Astrocyte of the hippocampus (primary cell): ENCODE measurements at regions not wholly inside any gene's neighbourhood (a gene's known extent, or its start where the extent isn't known, plus 50 kb on each side); places are given as distances from the start of the nearest gene placed in this dataset.
"Not testable (repeated sequence)": the region's sequence is repeated elsewhere in the genome, so short reads cannot be mapped to it uniquely, and the experiment has no call there.

Source experiments
- DNase-seq: peaks from one replicate; pipeline ENCODE4 v3.0.0; 2011; ENCODE audit warnings: low read depth, low spot score

DNA sequence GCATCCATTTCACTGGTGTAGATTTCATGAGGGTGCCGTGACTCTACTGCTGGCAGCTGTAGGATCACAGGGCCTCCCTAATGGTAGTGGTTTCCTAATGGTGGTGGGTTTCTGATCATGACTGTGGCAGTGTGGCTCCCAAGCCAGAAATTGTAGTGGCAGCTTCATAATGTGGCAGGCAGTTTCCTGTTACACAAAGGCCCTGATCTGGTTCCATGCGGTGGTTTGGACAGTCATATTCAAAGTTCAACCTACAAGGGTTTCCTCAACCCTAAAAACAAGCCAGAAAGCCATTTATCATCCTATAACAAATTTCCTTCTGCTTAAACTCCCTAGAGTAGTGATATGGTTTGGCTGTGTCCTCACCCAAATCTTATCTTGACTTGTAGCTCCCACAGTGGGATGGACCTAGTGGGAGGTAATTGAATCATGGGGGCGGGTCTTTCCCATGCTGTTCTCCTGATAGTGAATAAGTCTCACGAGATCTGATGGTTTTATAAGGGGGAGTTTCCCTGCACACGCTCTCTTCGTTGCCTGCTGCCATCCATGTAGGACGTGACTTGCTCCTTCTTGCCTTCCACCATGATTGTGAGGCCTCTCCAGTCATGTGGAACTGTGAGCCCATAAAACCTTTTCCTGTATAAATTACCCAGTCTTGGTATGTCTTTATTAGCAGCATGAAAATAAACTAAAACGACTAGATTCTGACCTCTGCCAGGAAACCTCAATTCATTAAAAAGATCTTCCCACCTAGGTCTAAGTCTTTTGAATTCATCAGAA lies 257.1 kb downstream of the EFCAB11 start:
- no peak for DNase-seq

DNA sequence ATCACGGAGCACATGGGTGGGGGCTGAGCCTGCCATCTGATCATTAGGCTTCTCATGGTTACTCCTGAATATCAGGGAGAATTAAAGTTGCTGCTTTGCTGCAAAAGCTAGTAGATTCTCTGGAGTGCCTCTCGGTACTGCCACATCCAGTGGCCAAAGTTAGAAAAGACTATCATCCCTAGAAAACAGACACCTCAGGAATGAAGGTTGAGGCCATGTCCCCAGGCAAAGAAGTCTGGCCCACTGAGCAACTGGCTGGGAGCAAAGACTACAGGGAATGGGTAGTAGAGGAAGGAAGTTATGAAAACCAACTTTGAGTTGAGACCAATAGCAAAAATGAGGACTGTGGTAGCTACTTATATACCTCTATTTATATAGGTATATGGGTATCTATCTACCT lies 258.7 kb downstream of the EFCAB11 start:
- no peak for DNase-seq

DNA sequence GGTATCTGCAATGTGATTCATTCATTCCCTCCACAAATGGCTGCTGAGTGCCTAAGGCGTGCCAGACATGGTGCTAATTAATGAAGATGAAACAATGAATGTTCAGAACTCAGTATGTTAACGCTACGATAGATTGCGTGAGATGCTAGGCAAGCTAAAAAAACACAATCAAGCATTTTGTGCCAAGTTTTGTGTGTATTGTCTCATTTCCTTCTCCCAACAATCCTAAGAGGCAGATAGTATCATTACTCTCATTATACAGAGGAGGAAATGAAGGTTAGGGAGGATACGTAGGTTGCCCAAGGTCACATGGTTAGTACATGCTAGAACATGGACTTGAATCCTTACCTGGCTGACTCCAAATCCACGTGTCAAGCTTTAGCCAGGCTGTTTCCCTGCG lies 264.4 kb downstream of the EFCAB11 start:
- DNase-seq: no peak

DNA sequence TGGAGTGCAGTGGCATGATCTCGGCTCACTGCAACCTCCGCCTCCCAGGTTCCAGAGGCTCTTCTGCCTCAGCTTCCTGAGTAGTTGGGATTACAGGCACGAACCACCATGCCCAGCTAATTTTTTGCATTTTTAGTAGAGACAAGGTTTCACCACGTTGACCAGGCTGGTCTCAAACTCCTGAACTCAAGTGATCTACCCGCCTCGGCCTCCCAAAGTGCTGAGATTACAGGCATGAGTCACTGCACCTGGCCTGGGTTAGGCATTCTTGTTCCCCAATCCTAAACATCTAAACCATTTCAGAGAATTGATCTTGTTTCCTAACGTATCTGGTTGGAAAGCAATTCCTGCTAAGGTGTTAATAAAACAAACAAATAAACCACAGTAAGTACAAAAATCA lies 264.8 kb downstream of the EFCAB11 start:
- DNase-seq: not testable (repeated sequence)

DNA sequence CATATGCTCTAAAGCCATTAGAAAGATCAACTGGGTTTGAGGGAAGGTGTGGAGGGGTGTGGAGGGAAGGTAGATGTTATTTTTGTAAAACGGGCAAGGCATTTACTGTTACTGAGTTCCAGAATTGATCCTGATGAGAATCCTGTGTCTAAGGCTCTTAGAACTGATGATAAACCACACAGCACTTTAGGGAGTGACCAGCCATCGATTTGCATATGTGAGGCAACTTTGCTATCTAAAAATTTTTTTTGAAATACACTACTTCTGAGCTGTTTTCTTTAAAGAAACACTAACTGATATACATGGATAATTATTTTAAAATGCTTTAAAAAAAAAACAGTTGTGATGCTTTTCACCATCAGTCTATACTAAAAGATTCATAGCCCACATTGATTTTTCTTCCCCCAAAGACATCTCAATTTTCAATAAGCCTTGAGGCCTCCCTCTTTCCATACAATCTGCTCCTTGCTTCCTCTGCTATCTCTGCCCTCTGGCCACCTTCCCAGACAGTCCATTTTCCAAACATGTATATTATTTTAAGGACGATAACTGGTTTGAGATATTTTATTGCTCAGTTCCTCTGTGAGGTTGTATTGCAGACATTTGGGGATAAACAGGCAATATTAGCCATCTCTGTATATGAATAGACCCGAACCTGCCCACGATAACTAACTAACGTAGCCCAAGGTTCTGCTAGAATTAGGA lies 265.9 kb downstream of the EFCAB11 start:
- no peak for DNase-seq

DNA sequence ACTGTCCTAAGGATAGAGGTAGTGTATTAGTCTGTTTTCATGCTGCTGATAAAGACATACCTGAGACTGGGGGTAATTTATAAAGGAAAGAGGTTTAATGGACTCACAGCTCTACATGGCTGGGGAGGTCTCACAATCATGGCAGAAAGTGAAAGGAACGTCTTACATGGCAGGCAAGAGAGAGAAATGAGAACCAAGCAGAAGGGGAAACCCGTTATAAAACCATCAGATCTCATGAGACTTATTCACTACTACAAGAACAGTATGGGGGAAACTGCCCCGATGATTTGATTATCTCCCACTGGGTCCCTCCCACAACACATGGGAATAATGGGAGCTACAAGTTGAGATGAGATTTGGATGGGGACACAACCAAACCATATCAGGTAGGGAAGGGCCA lies 267.4 kb downstream of the EFCAB11 start:
- DNase-seq: not testable (repeated sequence)

DNA sequence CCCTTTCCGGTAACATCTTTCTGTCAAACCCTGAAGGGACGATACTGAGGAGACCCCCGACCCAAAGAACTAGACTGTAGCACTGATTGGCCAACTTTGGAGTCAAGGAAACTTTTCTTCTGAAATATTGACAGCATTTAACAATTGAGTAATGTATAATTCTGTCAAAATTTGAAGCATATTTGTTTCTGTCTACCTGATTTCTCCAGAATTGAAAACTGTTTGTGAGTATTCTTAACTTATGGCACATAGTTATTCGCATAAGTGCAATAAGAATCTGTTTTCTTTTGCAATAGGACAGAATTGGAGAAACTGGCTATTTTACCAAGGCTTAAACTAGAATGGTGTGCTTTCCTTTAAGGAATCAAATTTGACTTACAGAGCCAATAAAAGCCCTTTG lies 267.1 kb upstream of the FOXN3 start:
- no peak for DNase-seq

DNA sequence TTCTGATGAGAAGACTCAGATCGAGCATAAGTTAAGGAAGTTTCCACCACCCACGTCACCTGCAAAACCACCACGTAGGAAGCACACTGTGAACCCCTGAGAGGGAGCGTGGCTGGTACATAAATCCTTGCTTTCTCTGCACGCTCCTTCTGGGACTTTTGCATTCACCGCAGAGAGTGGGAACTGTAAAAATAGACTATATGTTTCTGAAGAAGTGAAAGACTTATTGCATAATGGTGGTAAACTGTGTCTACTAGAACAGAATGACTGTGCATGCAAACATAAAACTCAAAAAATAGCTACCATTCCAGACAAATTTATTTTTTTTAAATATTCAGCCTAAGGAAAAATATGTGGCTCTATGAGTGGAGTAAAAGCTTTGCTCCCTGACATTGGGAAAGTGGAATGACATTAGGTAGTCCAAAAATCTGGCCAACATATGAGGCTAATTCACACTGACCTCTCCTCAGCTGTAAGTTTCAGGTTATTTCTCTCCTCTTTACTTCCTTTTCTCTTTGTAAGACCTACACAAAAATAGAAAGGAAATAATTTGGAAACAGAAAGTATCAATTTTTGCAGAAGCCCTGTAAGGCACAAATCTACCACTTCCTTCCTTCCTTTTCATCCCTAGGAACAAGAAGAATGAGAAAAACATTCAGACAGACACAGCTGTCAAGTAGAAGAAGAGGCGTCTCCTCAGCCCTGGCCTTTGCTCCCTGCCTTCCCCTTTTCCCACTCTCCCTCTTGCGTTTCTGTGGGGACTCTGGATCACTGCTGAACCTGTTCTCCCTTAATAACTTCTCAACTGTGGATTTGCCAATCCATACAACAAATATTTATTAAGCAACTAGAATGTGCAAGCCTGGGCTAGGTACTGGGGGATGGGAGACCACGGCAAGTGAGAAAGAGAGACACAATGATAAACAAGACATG lies 264.3 kb upstream of the FOXN3 start:
- DNase-seq: no peak

DNA sequence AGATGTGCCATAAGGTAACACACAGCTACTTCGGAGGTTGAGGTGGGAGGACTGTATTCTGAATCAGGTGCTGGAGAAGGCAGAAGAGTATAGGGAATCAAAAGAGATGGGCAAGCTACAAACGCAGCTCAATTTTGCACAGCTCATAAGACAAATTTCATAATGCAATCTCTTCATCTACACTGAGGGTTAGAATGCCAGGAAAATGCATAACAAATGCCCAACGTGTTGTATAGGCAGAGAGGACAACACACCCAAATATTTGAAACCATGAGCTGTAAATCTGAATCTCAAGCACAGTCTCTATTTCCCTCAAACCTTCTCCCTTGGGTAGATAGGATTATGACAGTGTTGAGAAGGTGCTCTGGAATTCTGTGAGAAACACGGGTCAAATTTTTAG lies 263.1 kb upstream of the FOXN3 start:
- DNase-seq: no peak

DNA sequence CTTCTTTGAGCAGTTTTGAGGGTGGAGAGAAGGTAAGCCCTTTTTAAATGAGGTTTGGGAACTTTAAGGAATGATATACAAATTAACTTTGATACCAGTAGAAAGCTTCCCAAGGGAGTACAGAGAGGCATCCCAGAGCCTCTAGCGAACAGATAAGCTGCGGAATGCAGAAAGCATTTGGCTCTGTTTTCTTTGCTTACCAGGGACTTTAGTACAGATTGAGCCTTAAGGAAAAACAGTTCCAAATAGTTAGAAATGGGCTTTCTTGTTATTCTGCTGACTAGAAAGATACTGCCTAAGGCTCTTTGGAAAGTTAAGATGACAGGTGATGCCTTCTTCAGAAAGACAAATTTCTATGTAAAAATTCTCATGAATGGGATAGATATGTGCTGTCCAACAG lies 261.7 kb upstream of the FOXN3 start:
- DNase-seq: no peak

DNA sequence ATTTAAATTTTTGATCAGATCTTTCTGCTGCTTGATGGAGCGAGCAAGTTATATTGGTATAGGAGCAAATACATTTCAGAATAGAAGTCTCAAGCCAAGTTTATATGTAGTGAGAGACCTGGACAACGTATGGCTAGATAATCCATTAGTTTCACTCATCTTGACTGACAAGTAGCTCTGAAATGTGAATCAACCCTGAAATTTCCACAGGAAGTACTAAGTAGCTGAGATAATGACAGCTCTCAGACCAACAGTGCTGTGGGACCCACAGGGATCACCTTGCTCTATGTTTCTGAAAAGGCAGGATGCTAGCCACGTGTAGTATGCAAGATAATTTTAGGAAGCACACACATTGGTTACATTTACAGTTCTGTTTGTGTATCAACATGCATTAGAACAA lies 258.6 kb upstream of the FOXN3 start:
- DNase-seq: no peak

DNA sequence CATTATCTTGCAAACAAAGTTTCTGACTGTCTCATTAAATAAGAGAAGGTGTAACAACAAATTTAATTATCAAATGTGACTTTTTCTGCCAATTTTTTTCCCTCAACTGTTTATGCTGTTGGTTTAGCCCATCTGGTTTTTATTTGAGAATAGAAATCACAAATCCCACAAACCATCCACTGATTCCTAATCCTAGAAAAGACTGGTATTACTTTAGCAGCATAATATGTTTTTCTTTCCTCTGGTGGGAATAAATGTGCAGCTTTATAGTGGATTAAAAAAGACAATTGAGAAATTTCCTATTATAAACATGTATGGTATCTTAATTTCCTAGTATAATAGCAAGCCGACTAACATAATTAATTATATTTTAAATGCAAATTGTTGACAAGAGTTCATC lies 257.9 kb upstream of the FOXN3 start:
- DNase-seq: no peak

DNA sequence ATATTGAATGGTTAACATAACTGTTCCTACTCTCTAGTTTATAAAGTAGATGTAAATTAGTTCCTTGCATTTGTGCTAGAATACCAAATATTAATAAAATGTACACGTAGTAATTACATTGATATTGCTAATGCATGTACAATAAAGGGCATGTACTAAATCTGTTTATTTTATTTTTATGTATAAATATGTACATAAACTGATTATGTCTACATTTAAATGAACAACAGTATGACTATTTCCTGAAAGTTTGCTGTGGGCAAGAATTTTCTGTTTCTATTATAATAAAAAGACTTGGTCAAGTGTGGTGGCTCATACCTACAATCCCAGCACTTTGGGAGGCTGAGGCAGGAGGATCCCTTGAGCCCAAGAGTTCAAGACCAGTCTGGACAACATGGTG lies 257.2 kb upstream of the FOXN3 start:
- DNase-seq: no peak

DNA sequence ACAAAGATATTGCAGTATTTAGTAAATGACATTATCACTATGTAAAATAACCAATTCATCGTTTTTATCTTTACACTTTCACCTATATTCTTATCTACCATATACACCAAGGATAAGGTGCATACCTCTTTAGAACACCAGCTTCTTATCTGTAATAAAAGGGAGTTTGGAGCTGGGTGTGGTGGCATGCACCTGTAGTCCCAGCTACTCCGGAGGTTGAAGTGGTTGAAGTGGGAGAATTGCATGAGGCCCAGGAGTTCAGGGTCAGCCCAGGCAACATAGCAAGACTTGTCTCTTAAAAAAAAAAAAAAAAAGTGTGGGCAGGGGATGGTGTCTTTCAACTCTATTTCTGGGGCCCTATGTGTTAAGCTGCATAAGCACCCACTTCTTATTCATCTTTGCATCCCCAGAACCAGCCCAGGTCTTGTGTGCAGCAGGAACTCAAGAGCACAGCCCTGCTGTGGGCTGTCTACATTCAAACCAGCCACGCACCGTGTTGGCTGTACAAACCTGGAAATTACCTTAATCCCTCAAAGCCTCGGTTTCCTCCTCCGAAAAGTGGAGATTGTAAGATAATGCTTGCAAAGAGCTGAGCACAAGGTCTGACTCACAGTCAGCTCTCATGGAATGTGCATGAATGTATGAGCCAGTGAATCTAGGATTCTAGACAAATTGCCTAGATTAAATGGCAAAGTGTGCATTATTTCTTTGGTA lies 256.6 kb upstream of the FOXN3 start:
- peak; percentile 50 for DNase-seq

DNA sequence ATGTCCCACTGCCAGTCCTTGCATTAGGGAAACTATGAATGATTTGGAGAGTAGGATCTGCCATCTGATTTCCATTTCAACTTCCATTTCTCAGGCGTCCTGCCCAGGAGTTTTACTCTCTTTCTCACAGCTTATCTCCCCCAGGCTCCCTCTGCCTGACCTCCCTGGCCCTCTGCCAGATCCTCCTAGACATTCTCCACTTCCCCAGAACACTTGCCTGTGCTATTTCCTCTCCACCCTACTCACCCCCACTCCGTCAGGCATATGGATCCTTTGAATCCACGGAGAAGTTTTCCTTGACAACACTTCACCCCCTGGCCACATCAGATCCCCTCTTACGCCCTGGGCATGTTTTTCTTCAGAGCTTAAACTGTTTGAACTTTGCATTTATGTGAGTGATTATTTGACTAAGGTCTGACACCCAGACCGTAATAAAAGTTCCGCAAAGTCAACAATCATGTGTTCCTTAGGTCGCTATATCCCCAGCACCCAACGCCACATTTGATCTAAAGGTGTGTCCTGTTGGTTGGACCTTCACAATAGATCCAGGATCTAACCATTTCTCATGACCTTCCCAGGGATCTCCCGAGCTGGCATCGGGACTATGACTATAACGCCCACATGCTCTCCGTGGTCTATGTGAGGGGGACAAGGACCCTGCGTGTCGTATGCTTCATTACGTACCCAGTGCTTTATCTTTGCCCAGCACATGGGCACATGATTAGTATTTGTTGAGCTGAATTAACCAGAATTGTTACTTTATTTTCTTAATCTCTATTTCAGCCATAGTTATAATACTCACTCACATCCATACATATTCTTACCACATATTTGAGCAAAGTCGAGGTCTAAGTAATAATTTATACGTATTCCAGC lies 255.8 kb upstream of the FOXN3 start:
- DNase-seq: no peak

DNA sequence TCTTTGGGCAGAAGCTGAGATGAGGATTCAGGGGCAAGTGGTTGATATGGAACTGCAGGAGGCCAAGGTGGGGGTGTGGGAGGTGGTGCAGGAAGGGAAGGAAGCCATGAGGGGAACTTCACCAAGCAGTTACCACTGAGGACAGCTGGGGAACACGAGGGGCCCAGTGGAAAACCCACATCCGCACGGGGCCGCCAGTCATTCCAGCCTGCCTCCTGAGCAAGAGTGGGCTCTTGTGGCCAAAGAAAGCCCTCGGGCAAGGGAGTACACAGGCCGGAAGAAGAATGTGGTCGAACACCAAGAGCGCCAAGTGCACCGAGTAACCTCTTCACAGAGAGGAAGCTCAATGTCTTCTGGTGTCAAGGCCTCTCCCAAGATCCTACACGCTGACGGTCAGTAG lies 252.2 kb upstream of the FOXN3 start:
- DNase-seq: no peak

DNA sequence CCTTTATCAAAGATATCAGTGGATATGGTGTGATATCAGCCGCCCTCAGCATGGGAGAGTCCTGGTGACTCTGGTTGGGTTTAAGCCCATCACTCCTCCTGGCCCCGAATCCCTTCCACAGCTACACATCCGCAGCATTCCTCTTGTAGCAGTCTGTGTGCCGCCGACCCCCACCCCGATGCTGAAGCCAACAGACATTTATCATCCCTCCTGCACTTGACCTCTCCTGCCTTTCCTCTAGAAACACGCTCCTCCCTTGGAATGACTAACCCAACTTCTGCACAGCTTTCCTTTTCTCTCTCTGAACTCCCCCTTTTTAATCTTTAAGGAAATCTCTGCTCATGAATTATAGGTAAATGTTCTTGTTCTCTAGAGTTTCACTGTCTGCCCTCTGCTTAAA lies 250.9 kb upstream of the FOXN3 start:
- DNase-seq: peak; percentile 11

DNA sequence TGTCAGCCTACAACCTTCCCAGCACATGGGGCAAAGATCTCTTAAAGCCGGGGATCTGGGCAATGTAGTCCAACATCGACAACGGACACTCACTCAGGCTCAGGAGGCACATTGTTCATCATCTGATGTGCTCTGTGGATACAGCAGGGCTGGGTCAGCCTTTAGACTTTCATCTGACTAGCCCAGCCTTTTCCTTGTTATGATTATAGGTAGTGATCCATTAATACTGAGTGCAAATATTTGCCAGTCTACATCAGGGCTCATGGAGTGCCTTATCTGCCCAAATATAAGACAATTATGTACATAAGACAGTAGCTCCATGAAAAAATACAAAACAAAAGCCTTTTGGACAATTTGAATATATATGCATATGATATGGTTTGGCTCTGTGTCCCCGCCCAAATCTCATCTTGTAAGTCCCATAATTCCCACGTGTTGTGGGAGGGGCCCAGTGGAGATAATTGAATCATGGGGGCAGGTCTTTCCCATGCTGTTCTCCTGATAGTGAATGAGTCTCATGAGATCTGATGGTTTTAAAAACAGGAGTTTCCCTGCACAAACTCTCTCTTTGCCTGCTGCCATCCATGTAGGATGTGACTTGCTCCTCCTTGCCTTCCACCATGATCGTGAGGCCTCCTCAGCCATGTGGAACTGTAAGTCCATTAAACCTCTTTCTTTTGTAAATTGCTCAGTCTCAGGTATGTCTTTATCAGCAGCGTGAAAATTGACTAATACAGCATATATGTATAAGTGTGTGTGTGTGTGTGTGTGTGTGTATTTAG lies 248.5 kb upstream of the FOXN3 start:
- not testable (repeated sequence) for DNase-seq

DNA sequence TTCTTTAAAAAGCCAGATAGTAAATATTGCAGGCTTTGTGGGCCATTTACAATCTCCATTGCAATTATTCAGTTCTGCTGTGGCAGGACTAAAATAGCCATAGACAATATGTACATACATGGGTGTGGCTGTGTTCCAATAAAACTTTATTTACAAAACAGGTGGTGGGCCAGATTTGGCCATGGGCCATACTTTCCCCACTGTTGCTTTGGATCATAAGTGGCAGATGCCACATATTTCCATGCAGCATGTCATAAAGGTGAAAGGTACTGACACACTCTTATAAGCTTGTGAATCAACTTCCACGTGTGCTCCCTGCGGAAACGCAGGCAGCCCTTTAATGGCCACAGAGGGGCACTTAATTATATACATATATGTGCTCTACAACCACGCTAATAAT lies 244.4 kb upstream of the FOXN3 start:
- no peak for DNase-seq
